ENCODE measurements at regions not wholly inside any gene's neighbourhood (a gene's known extent, or its start where the extent isn't known, plus 50 kb on each side); places are given as distances from the start of the nearest gene placed in this dataset.

DNA sequence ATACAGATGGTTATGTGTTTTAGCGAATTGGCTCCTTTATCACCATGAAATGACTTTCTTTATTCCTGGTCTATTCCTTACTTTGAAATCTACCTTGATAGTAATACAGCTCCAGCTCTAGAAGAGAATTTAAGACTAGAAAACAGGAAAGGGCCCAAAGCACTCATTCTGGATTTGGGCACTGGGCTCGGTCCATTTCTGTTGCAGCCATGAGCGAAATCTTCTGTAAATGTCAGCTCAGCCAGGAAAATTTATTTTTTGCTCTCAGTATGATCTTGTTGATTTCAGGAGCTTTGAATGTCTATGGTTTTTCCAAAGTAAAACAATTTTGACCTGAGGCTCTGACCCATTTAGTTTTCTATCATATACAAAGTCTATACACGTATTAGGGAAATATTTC, 104.1 kb downstream of the DIRAS2 start:
- no peak overlapping the region for H3K4me3 ChIP-seq (ENCODE audit: low read depth, low read length)
- H3K9me3 ChIP-seq (ENCODE audit: control insufficient read depth, insufficient read depth, low read length), result no peaks in the 10 kb centered on the region
- H3K36me3 ChIP-seq (ENCODE audit: control insufficient read depth, insufficient read depth, low read length), result no peaks in the 10 kb centered on the region
- H3K9ac ChIP-seq (ENCODE audit: low read depth, low read length), result no peak overlapping the region
- peaks cover 9% of the 10 kb centered on the region for H3K4me1 ChIP-seq (ENCODE audit: control insufficient read depth, insufficient read depth, low read length)
- no peaks in the 10 kb centered on the region for H3K27me3 ChIP-seq (ENCODE audit: control insufficient read depth, insufficient read depth, low read length)

GRCh38 chr9:90539286-90539685, 103.3 kb downstream of the DIRAS2 start:
- H3K36me3 ChIP-seq (ENCODE audit: control insufficient read depth, insufficient read depth, low read length), result no peaks in the 10 kb centered on the region
- no peak overlapping the region for H3K9ac ChIP-seq (ENCODE audit: low read depth, low read length)
- H3K4me3 ChIP-seq (ENCODE audit: low read depth, low read length), result no peak overlapping the region
- H3K27me3 ChIP-seq (ENCODE audit: control insufficient read depth, insufficient read depth, low read length), result no peaks in the 10 kb centered on the region
- H3K9me3 ChIP-seq (ENCODE audit: control insufficient read depth, insufficient read depth, low read length), result no peaks in the 10 kb centered on the region
- peaks cover 9% of the 10 kb centered on the region for H3K4me1 ChIP-seq (ENCODE audit: control insufficient read depth, insufficient read depth, low read length)

DNA sequence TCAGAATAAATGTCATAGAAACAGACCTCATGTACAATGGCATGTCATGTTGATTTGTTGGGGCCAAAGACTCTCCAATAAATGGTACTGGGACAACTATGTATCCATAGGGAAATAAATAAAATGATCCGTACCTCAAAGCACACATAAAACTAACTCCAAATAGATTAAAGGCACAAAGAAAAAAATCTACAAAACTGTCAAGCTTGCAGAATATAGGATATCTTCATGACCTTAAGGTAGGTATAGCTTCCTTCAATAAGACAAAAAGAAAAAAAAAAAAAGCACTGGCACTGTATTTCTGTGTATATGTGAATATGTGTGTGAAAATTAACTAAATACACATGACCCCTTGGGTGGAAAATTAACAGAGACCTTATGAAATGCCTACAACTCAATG, 101.9 kb downstream of the DIRAS2 start:
- no peak overlapping the region for H3K4me3 ChIP-seq (ENCODE audit: low read depth, low read length)
- H3K36me3 ChIP-seq (ENCODE audit: control insufficient read depth, insufficient read depth, low read length), result no peaks in the 10 kb centered on the region
- H3K9ac ChIP-seq (ENCODE audit: low read depth, low read length), result no peak overlapping the region
- no peaks in the 10 kb centered on the region for H3K9me3 ChIP-seq (ENCODE audit: control insufficient read depth, insufficient read depth, low read length)
- no peaks in the 10 kb centered on the region for H3K27me3 ChIP-seq (ENCODE audit: control insufficient read depth, insufficient read depth, low read length)
- peaks cover 8% of the 10 kb centered on the region for H3K4me1 ChIP-seq (ENCODE audit: control insufficient read depth, insufficient read depth, low read length)

- H3K4me1 ChIP-seq (ENCODE audit: control insufficient read depth, insufficient read depth, low read length), result no peaks in the 10 kb centered on the region
- no peaks in the 10 kb centered on the region for H3K27me3 ChIP-seq (ENCODE audit: control insufficient read depth, insufficient read depth, low read length)
- no peak overlapping the region for H3K4me3 ChIP-seq (ENCODE audit: low read depth, low read length)
- no peaks in the 10 kb centered on the region for H3K9me3 ChIP-seq (ENCODE audit: control insufficient read depth, insufficient read depth, low read length)
- no peaks in the 10 kb centered on the region for H3K36me3 ChIP-seq (ENCODE audit: control insufficient read depth, insufficient read depth, low read length)
- no peak overlapping the region for H3K9ac ChIP-seq (ENCODE audit: low read depth, low read length)
Observed at GRCh38 chr9:90544488-90544887, 98.1 kb downstream of the DIRAS2 start.

GRCh38 chr9:90546200-90546599, 96.4 kb downstream of the DIRAS2 start:
- H3K9ac ChIP-seq (ENCODE audit: low read depth, low read length), result no peak overlapping the region
- H3K36me3 ChIP-seq (ENCODE audit: control insufficient read depth, insufficient read depth, low read length), result no peaks in the 10 kb centered on the region
- H3K27me3 ChIP-seq (ENCODE audit: control insufficient read depth, insufficient read depth, low read length), result no peaks in the 10 kb centered on the region
- H3K4me1 ChIP-seq (ENCODE audit: control insufficient read depth, insufficient read depth, low read length), result no peaks in the 10 kb centered on the region
- no peaks in the 10 kb centered on the region for H3K9me3 ChIP-seq (ENCODE audit: control insufficient read depth, insufficient read depth, low read length)
- H3K4me3 ChIP-seq (ENCODE audit: low read depth, low read length), result no peak overlapping the region

- Histone ChIP-seq H3K4me1 (ENCODE audit: control insufficient read depth, insufficient read depth, low read length) (no peaks in the 10 kb centered on the region), H3K9ac (ENCODE audit: low read depth, low read length) (no peak overlapping the region), H3K36me3 (ENCODE audit: control insufficient read depth, insufficient read depth, low read length) (no peaks in the 10 kb centered on the region), H3K27me3 (ENCODE audit: control insufficient read depth, insufficient read depth, low read length) (no peaks in the 10 kb centered on the region), H3K4me3 (ENCODE audit: low read depth, low read length) (no peak overlapping the region), H3K9me3 (ENCODE audit: control insufficient read depth, insufficient read depth, low read length) (no peaks in the 10 kb centered on the region)
Observed at GRCh38 chr9:90547896-90548295, 94.7 kb downstream of the DIRAS2 start.

DNA sequence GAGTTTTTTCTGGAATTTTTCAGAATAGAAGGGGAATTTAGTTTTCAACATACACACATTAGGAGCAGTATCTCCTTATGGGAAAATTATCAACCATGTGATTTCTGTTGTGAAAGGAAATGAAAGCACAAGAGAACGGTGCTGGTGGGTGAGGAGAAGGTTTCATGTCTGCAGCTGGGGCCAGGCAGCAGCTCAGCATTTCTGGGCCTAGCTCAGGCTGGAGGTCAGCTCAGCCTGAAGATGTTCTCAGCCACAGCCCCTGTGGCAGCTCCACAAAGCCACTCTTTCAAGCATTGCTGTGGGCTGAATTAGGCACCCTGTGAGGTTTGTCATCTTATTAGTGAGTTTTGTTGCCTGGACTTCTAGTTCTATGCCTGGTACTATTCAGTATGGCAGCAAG, 90.3 kb downstream of the DIRAS2 start:
- H3K9ac ChIP-seq (ENCODE audit: low read depth, low read length), result no peak overlapping the region
- H3K36me3 ChIP-seq (ENCODE audit: control insufficient read depth, insufficient read depth, low read length), result no peaks in the 10 kb centered on the region
- no peak overlapping the region for H3K4me3 ChIP-seq (ENCODE audit: low read depth, low read length)
- no peaks in the 10 kb centered on the region for H3K9me3 ChIP-seq (ENCODE audit: control insufficient read depth, insufficient read depth, low read length)
- H3K27me3 ChIP-seq (ENCODE audit: control insufficient read depth, insufficient read depth, low read length), result no peaks in the 10 kb centered on the region
- H3K4me1 ChIP-seq (ENCODE audit: control insufficient read depth, insufficient read depth, low read length), result no peaks in the 10 kb centered on the region

DNA sequence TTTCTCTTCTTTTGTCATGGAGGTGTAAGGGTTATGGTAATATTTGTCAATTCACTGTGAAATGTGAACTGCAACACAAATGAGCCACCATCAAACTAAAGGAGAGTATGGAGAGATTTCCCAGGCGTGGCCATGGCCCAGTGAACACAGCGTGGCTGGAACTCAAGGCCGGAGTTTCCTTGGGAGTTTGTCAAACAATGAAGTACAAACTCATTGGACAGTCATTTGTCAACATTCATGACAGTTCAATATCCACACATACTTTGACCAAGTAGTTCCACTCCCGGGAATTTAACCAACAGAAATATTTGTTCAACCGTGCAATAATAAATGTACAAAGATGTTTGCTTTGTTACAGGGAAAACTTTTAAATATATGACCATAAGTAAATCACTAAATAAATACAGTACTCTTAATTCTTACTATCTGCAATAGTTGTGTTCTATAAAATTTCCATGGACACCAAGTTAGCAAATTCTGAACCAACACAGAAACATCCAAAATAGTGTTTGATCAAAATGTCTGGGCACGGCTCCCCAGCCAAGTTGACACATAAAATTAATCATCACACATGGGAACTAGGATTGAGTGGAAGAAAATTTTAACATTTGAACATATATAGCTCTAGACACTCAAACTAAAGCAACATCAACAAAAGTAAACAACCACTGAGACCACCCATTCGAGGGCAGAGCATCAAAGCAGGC, 87.1 kb downstream of the DIRAS2 start:
- Histone ChIP-seq H3K9me3 (ENCODE audit: control insufficient read depth, insufficient read depth, low read length) (no peaks in the 10 kb centered on the region), H3K4me1 (ENCODE audit: control insufficient read depth, insufficient read depth, low read length) (no peaks in the 10 kb centered on the region), H3K27me3 (ENCODE audit: control insufficient read depth, insufficient read depth, low read length) (no peaks in the 10 kb centered on the region), H3K4me3 (ENCODE audit: low read depth, low read length) (no peak overlapping the region), H3K9ac (ENCODE audit: low read depth, low read length) (no peak overlapping the region), H3K36me3 (ENCODE audit: control insufficient read depth, insufficient read depth, low read length) (no peaks in the 10 kb centered on the region)

GRCh38 chr9:90556897-90557675, 85.5 kb downstream of the DIRAS2 start:
- Histone ChIP-seq H3K27me3 (ENCODE audit: control insufficient read depth, insufficient read depth, low read length) (no peaks in the 10 kb centered on the region), H3K4me3 (ENCODE audit: low read depth, low read length) (no peak overlapping the region), H3K4me1 (ENCODE audit: control insufficient read depth, insufficient read depth, low read length) (no peaks in the 10 kb centered on the region), H3K9me3 (ENCODE audit: control insufficient read depth, insufficient read depth, low read length) (no peaks in the 10 kb centered on the region), H3K9ac (ENCODE audit: low read depth, low read length) (no peak overlapping the region), H3K36me3 (ENCODE audit: control insufficient read depth, insufficient read depth, low read length) (no peaks in the 10 kb centered on the region)

GRCh38 chr9:90559075-90560073, 83.2 kb downstream of the DIRAS2 start:
- Histone ChIP-seq H3K36me3 (ENCODE audit: control insufficient read depth, insufficient read depth, low read length) (no peaks in the 10 kb centered on the region), H3K9ac (ENCODE audit: low read depth, low read length) (no peak overlapping the region), H3K9me3 (ENCODE audit: control insufficient read depth, insufficient read depth, low read length) (no peaks in the 10 kb centered on the region), H3K4me1 (ENCODE audit: control insufficient read depth, insufficient read depth, low read length) (no peaks in the 10 kb centered on the region), H3K4me3 (ENCODE audit: low read depth, low read length) (no peak overlapping the region), H3K27me3 (ENCODE audit: control insufficient read depth, insufficient read depth, low read length) (no peaks in the 10 kb centered on the region)
